T-cell (primary cell): ENCODE measurements at regions not wholly inside any gene's neighbourhood (a gene's known extent, or its start where the extent isn't known, plus 50 kb on each side); places are given as distances from the start of the nearest gene placed in this dataset.

Source experiments
- ATAC-seq, 4 experiments: fragments of 200-7000 bp in 3 of 4; fragments of 150-1000 bp in 1 of 4; cut with Tn5 transposase; replicated peaks in 1 of 4; 1 replicate in 3 of 4; 2 replicates in 1 of 4; pipeline ENCODE4 v1.10.0; 2021; ENCODE audit warnings: moderate library complexity in 3 of 4, mild to moderate bottlenecking in 2 of 4, moderate number of reproducible peaks in 1 of 4
- CTCF ChIA-PET, 2 donors: fragments of 300-600 bp; sonication (Branson Sonifier 250); formaldehyde crosslinking; loops; one replicate each; lab custom pipeline; 2022; ENCODE audit warnings: antibody characterized with exemption in 2 of 2; lab: Charles Lee
- POLR2A ChIA-PET, 2 donors: fragments of 300-600 bp; sonication (Branson Sonifier 250); formaldehyde crosslinking; loops; one replicate each; lab custom pipeline; 2022; ENCODE audit warnings: antibody characterized with exemption in 2 of 2; lab: Charles Lee
- DNase-seq, 35 experiments: peaks; one replicate each; pipeline versions ENCODE4 v3.0.0 to v3.0.0-alpha.2; 2013 to 2023
- H3K27ac ChIP-seq: one replicate; pipeline ENCODE4 v1.5.1; 2013; ENCODE audit warnings: low read length
- H3K27me3 ChIP-seq, 2 experiments: replicated peaks in 1 of 2; 1 replicate in 1 of 2; 2 replicates in 1 of 2; pipeline versions ENCODE4 v1.6.1 to v1.7.0; 2013; ENCODE audit warnings: low read length in 1 of 2, mixed read lengths in 1 of 2; ENCODE audit not compliant: control insufficient read depth in 2 of 2, insufficient read depth in 2 of 2; ENCODE audit errors: extremely low read depth in 1 of 2
- H3K36me3 ChIP-seq, 2 donors: 1 replicate in 1 of 2; 2 replicates in 1 of 2; pipeline versions ENCODE4 v1.6.1 to v1.7.0; 2013; ENCODE audit warnings: low read length in 1 of 2; ENCODE audit not compliant: control insufficient read depth in 2 of 2, insufficient read depth in 1 of 2; ENCODE audit errors: extremely low read depth in 1 of 2
- H3K4me1 ChIP-seq, 2 experiments: 1 replicate in 1 of 2; 2 replicates in 1 of 2; pipeline versions ENCODE4 v1.6.1 to v1.7.0; 2013; ENCODE audit warnings: low read length in 2 of 2, mixed read lengths in 1 of 2; ENCODE audit not compliant: insufficient read depth in 2 of 2, control insufficient read depth in 1 of 2; ENCODE audit errors: extremely low read depth in 1 of 2
- H3K4me3 ChIP-seq, 2 donors: 1 replicate in 1 of 2; 2 replicates in 1 of 2; pipeline versions ENCODE4 v1.5.1 to v1.7.0; 2013; ENCODE audit warnings: mild to moderate bottlenecking in 2 of 2, low read length in 1 of 2, moderate library complexity in 1 of 2; ENCODE audit not compliant: control insufficient read depth in 1 of 2; ENCODE audit errors: extremely low read depth in 1 of 2
- H3K9me3 ChIP-seq: 2 replicates; pipeline ENCODE4 v1.7.0; 2013
- H3K27ac Mint-ChIP-seq, 2 donors: one replicate each; pipeline ENCODE4 v1.8.0; 2020 to 2021; ENCODE audit warnings: mild to moderate bottlenecking in 2 of 2, mixed read lengths in 2 of 2
- H3K27me3 Mint-ChIP-seq, 2 donors: one replicate each; pipeline ENCODE4 v1.8.0; 2021 to 2022; ENCODE audit warnings: mixed read lengths in 2 of 2
- H3K36me3 Mint-ChIP-seq: one replicate; pipeline ENCODE4 v1.8.0; 2021; ENCODE audit warnings: mixed read lengths
- H3K4me1 Mint-ChIP-seq, 3 donors: one replicate each; pipeline ENCODE4 v1.8.0; 2020 to 2022; ENCODE audit warnings: mixed read lengths in 3 of 3, mild to moderate bottlenecking in 1 of 3
- H3K4me3 Mint-ChIP-seq, 3 donors: one replicate each; pipeline ENCODE4 v1.8.0; 2020 to 2022; ENCODE audit warnings: mild to moderate bottlenecking in 3 of 3, mixed read lengths in 3 of 3, moderate library complexity in 3 of 3
- H3K9me3 Mint-ChIP-seq, 3 donors: one replicate each; pipeline ENCODE4 v1.8.0; 2020 to 2022; ENCODE audit warnings: mixed read lengths in 3 of 3
- WGBS: methylation state at CpG from one replicate; pipeline ENCODE4 v1.1.5; 2013; ENCODE audit warnings: missing lambda C conversion rate; ENCODE audit not compliant: insufficient coverage; 5-methylcytosine and 5-hydroxymethylcytosine counted together

- Mint-ChIP-seq H3K4me1 (no peaks in the 10 kb centered on the region), H3K9me3 (peaks cover 0 to 9% (median 4%) of the 10 kb centered on the region in 3 donors), H3K27me3 (peaks cover 0 to 2% of the 10 kb centered on the region in 2 donors), H3K36me3 (no peaks in the 10 kb centered on the region), H3K4me3 (no peak overlapping the region), H3K27ac (no peak overlapping the region)
- DNase-seq (no peak), ATAC-seq (no peak)
- Histone ChIP-seq H3K4me3 (no peak overlapping the region), H3K27ac (no peak overlapping the region), H3K4me1 (no peaks in the 10 kb centered on the region), H3K36me3 (no peaks in the 10 kb centered on the region), H3K27me3 (no peaks in the 10 kb centered on the region), H3K9me3 (no peaks in the 10 kb centered on the region)
- ChIA-PET POLR2A (no interaction called here), CTCF (no interaction called here)
- WGBS, result no CpG with 5 or more reads among the region's 1 CpG
Observed at GRCh38 chr6:148042536-148042935, 300.1 kb upstream of the SASH1 start.

GRCh38 chr6:148044261-148044751 lies 298.3 kb upstream of the SASH1 start:
- H3K9me3 Mint-ChIP-seq, result peaks cover 0 to 15% (median 4%) of the 10 kb centered on the region in 3 donors
- no peaks in the 10 kb centered on the region for H3K4me1 ChIP-seq
- ATAC-seq (no peak), DNase-seq (no peak)
- no peaks in the 10 kb centered on the region for H3K4me1 Mint-ChIP-seq
- no peak overlapping the region for H3K4me3 ChIP-seq
- no peaks in the 10 kb centered on the region for H3K36me3 Mint-ChIP-seq
- ChIA-PET POLR2A (no interaction called here), CTCF (no interaction called here)
- WGBS, result no CpG with 5 or more reads among the region's 1 CpG
- H3K27me3 Mint-ChIP-seq, result peaks cover 0 to 2% of the 10 kb centered on the region in 2 donors
- no peaks in the 10 kb centered on the region for H3K36me3 ChIP-seq
- H3K27ac Mint-ChIP-seq, result no peak overlapping the region
- H3K9me3 ChIP-seq, result no peaks in the 10 kb centered on the region
- no peak overlapping the region for H3K27ac ChIP-seq
- H3K4me3 Mint-ChIP-seq, result no peak overlapping the region
- no peaks in the 10 kb centered on the region for H3K27me3 ChIP-seq

- ATAC-seq (no peak), DNase-seq (no peak)
- Mint-ChIP-seq H3K9me3 (peaks cover 0 to 15% (median 4%) of the 10 kb centered on the region in 3 donors), H3K27me3 (peaks cover 0 to 2% of the 10 kb centered on the region in 2 donors), H3K36me3 (no peaks in the 10 kb centered on the region), H3K4me3 (no peak overlapping the region), H3K27ac (no peak overlapping the region), H3K4me1 (no peaks in the 10 kb centered on the region)
- Histone ChIP-seq H3K27ac (no peak overlapping the region), H3K4me3 (no peak overlapping the region), H3K36me3 (no peaks in the 10 kb centered on the region), H3K9me3 (no peaks in the 10 kb centered on the region), H3K4me1 (no peaks in the 10 kb centered on the region), H3K27me3 (no peaks in the 10 kb centered on the region)
- no CpG with 5 or more reads among the region's 1 CpG for WGBS
- ChIA-PET CTCF (no interaction called here), POLR2A (no interaction called here)
Observed at GRCh38 chr6:148044921-148045320, 297.7 kb upstream of the SASH1 start.

GRCh38 chr6:148053209-148053608 lies 289.4 kb upstream of the SASH1 start:
- POLR2A ChIA-PET, result no interaction called here
- Histone ChIP-seq H3K36me3 (no peaks in the 10 kb centered on the region), H3K27ac (no peak overlapping the region), H3K4me1 (no peaks in the 10 kb centered on the region), H3K9me3 (no peaks in the 10 kb centered on the region), H3K27me3 (no peaks in the 10 kb centered on the region), H3K4me3 (no peak overlapping the region)
- CTCF ChIA-PET, result no interaction called here
- DNase-seq (no peak), ATAC-seq (no peak)
- Mint-ChIP-seq H3K9me3 (peaks cover 3 to 16% (median 4%) of the 10 kb centered on the region in 3 donors), H3K4me3 (no peak overlapping the region), H3K36me3 (no peaks in the 10 kb centered on the region), H3K4me1 (no peaks in the 10 kb centered on the region), H3K27ac (no peak overlapping the region), H3K27me3 (no peaks in the 10 kb centered on the region)
- no CpG with 5 or more reads among the region's 5 CpGs for WGBS

- Mint-ChIP-seq H3K4me3 (no peak overlapping the region), H3K27me3 (no peaks in the 10 kb centered on the region), H3K27ac (no peak overlapping the region), H3K36me3 (no peaks in the 10 kb centered on the region), H3K9me3 (peaks cover 3 to 16% (median 4%) of the 10 kb centered on the region in 3 donors), H3K4me1 (no peaks in the 10 kb centered on the region)
- ATAC-seq, result no peak
- Histone ChIP-seq H3K4me1 (no peaks in the 10 kb centered on the region), H3K27me3 (no peaks in the 10 kb centered on the region), H3K27ac (no peak overlapping the region), H3K36me3 (no peaks in the 10 kb centered on the region), H3K4me3 (no peak overlapping the region), H3K9me3 (no peaks in the 10 kb centered on the region)
- ChIA-PET CTCF (no interaction called here), POLR2A (no interaction called here)
- no peak for DNase-seq
Observed at GRCh38 chr6:148053796-148054195, 288.8 kb upstream of the SASH1 start.

GRCh38 chr6:148054219-148054618 lies 288.4 kb upstream of the SASH1 start:
- no peak overlapping the region for H3K4me3 ChIP-seq
- H3K9me3 Mint-ChIP-seq, result peaks cover 6 to 16% (median 8%) of the 10 kb centered on the region in 3 donors
- DNase-seq (no peak), ATAC-seq (no peak)
- no peaks in the 10 kb centered on the region for H3K9me3 ChIP-seq
- no peaks in the 10 kb centered on the region for H3K36me3 Mint-ChIP-seq
- CTCF ChIA-PET, result no interaction called here
- no peak overlapping the region for H3K4me3 Mint-ChIP-seq
- H3K27ac ChIP-seq, result no peak overlapping the region
- H3K4me1 ChIP-seq, result no peaks in the 10 kb centered on the region
- POLR2A ChIA-PET, result no interaction called here
- no CpG with 5 or more reads among the region's 1 CpG for WGBS
- no peaks in the 10 kb centered on the region for H3K27me3 Mint-ChIP-seq
- no peaks in the 10 kb centered on the region for H3K4me1 Mint-ChIP-seq
- H3K27ac Mint-ChIP-seq, result no peak overlapping the region
- no peaks in the 10 kb centered on the region for H3K36me3 ChIP-seq
- no peaks in the 10 kb centered on the region for H3K27me3 ChIP-seq

- Mint-ChIP-seq H3K9me3 (peaks cover 6 to 17% (median 16%) of the 10 kb centered on the region in 3 donors), H3K27me3 (peaks cover 0 to 2% of the 10 kb centered on the region in 2 donors), H3K27ac (no peak overlapping the region), H3K4me3 (no peak overlapping the region), H3K36me3 (no peaks in the 10 kb centered on the region), H3K4me1 (no peaks in the 10 kb centered on the region)
- ATAC-seq, result no peak
- 73% methylated on average over 3 of the region's 3 CpGs for whole genome bisulfite sequencing
- POLR2A ChIA-PET, result no interaction called here
- CTCF ChIA-PET, result no interaction called here
- no peak for DNase-seq
- no peak overlapping the region for H3K4me3 ChIP-seq
- no peaks in the 10 kb centered on the region for H3K27me3 ChIP-seq
- H3K4me1 ChIP-seq, result no peaks in the 10 kb centered on the region
- H3K36me3 ChIP-seq, result no peaks in the 10 kb centered on the region
- H3K27ac ChIP-seq, result no peak overlapping the region
- H3K9me3 ChIP-seq, result no peaks in the 10 kb centered on the region
Observed at GRCh38 chr6:148055419-148055818, 287.2 kb upstream of the SASH1 start.
